ENCODE measurements at regions not wholly inside any gene's neighbourhood (a gene's known extent, or its start where the extent isn't known, plus 50 kb on each side); places are given as distances from the start of the nearest gene placed in this dataset.

DNA sequence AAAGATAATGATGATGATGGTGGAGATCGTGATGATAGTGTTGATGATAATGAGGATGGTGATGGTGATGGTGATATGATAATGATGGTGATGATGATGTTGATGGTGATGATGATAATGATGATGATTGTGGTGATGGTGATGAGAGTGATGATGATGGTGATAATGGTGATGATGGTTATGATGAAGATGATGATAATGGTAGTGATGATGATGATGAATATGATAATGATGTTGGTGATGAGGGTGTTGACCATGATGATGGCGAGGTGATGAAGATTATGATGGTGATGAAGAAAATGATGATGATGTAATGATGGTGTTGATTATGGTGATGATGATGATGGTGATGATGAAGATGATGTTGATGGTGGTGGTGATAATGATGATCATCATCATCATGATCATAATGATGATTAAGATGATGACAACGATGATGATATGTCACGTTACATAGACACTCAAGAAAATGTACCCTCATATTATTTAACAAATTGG, 1106.4 kb downstream of the NLGN4X start:
- TF ChIP-seq, protein P1, sequence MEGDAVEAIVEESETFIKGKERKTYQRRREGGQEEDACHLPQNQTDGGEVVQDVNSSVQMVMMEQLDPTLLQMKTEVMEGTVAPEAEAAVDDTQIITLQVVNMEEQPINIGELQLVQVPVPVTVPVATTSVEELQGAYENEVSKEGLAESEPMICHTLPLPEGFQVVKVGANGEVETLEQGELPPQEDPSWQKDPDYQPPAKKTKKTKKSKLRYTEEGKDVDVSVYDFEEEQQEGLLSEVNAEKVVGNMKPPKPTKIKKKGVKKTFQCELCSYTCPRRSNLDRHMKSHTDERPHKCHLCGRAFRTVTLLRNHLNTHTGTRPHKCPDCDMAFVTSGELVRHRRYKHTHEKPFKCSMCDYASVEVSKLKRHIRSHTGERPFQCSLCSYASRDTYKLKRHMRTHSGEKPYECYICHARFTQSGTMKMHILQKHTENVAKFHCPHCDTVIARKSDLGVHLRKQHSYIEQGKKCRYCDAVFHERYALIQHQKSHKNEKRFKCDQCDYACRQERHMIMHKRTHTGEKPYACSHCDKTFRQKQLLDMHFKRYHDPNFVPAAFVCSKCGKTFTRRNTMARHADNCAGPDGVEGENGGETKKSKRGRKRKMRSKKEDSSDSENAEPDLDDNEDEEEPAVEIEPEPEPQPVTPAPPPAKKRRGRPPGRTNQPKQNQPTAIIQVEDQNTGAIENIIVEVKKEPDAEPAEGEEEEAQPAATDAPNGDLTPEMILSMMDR (IDR thresholded peaks at IDR 0.05; ENCODE audit: poor library complexity, severe bottlenecking): no peak
- TF ChIP-seq, protein P2, sequence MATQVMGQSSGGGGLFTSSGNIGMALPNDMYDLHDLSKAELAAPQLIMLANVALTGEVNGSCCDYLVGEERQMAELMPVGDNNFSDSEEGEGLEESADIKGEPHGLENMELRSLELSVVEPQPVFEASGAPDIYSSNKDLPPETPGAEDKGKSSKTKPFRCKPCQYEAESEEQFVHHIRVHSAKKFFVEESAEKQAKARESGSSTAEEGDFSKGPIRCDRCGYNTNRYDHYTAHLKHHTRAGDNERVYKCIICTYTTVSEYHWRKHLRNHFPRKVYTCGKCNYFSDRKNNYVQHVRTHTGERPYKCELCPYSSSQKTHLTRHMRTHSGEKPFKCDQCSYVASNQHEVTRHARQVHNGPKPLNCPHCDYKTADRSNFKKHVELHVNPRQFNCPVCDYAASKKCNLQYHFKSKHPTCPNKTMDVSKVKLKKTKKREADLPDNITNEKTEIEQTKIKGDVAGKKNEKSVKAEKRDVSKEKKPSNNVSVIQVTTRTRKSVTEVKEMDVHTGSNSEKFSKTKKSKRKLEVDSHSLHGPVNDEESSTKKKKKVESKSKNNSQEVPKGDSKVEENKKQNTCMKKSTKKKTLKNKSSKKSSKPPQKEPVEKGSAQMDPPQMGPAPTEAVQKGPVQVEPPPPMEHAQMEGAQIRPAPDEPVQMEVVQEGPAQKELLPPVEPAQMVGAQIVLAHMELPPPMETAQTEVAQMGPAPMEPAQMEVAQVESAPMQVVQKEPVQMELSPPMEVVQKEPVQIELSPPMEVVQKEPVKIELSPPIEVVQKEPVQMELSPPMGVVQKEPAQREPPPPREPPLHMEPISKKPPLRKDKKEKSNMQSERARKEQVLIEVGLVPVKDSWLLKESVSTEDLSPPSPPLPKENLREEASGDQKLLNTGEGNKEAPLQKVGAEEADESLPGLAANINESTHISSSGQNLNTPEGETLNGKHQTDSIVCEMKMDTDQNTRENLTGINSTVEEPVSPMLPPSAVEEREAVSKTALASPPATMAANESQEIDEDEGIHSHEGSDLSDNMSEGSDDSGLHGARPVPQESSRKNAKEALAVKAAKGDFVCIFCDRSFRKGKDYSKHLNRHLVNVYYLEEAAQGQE (IDR thresholded peaks at IDR 0.05; ENCODE audit: borderline replicate concordance): no peak
- no peak for TF ChIP-seq TAF1 (IDR thresholded peaks at IDR 0.05; ENCODE audit: low read depth)
- no peak for TF ChIP-seq SMC3 (conservative IDR thresholded peaks at IDR 0.05; ENCODE audit: poor library complexity)
- no peak for TF ChIP-seq RAD21 (conservative IDR thresholded peaks at IDR 0.05)
- TF ChIP-seq EZH2 (IDR thresholded peaks at IDR 0.05; ENCODE audit: borderline replicate concordance, insufficient read depth, low read length, poor library complexity, severe bottlenecking): no peak
- no peak for TF ChIP-seq EP300 (conservative IDR thresholded peaks at IDR 0.05; ENCODE audit: poor library complexity, severe bottlenecking)
- TF ChIP-seq POLR2AphosphoS5 (IDR thresholded peaks at IDR 0.05): no peak
- no peak for TF ChIP-seq MXI1 (conservative IDR thresholded peaks at IDR 0.05; ENCODE audit: poor library complexity, severe bottlenecking)

Measured in neural cell (in vitro differentiated cells).